Ovary (tissue), 7 donors: ENCODE measurements at regions not wholly inside any gene's neighbourhood (a gene's known extent, or its start where the extent isn't known, plus 50 kb on each side); places are given as distances from the start of the nearest gene placed in this dataset.

ENCODE experiments used
- DNase-seq, 5 donors: peaks; one replicate each; pipeline ENCODE4 v3.0.0-alpha.2; 2019 to 2020
- H3K27ac ChIP-seq, 2 donors: fragments of 200-600 bp; one replicate each; pipeline versions ENCODE4 v1.5.1 to v1.8.0; 2019 to 2022
- H3K27me3 ChIP-seq: fragments of 200-600 bp; one replicate; pipeline ENCODE4 v1.8.0; 2022
- H3K36me3 ChIP-seq: fragments of 200-600 bp; sonication (generic); one replicate; pipeline ENCODE4 v1.5.1; 2019
- H3K4me1 ChIP-seq: one replicate; pipeline ENCODE4 v1.8.1; 2013; ENCODE audit warnings: mild to moderate bottlenecking, moderate library complexity; ENCODE audit not compliant: insufficient read depth
- H3K4me3 ChIP-seq: fragments of 200-600 bp; sonication (generic); one replicate; pipeline ENCODE4 v1.5.1; 2017
- H3K9me3 ChIP-seq, 2 donors: fragments of 200-600 bp in 1 of 2; sonication (generic) in 1 of 2; one replicate each; pipeline versions ENCODE4 v1.5.1 to v1.8.1; 2013 to 2019; ENCODE audit warnings: mild to moderate bottlenecking in 1 of 2, moderate library complexity in 1 of 2
- EP300 ChIP-seq: sonication (generic); formaldehyde crosslinking; IDR thresholded peaks from one replicate; pipeline ENCODE4 v1.6.1; 2017; ENCODE audit warnings: antibody characterized with exemption
- POLR2A ChIP-seq: fragments of 450-650 bp; IDR thresholded peaks from one replicate; pipeline ENCODE4 v1.6.1; 2017; ENCODE audit warnings: antibody characterized with exemption, mild to moderate bottlenecking, moderate library complexity
- WGBS, 3 donors: extraction: QIAGEN DNeasy Blood & Tissue Kit in 1 of 3; methylation state at CpG; one replicate each; pipeline versions ENCODE4 v1.1.5 to v1.1.7; 2013 to 2017; 5-methylcytosine and 5-hydroxymethylcytosine counted together
- intact Hi-C, 4 donors: fragments of 100-400 bp; cut with DNase I; formaldehyde crosslinking; loops; one replicate each; pipeline versions ENCODE4 v1.11.0 to v1.15.1; 2022 to 2023
- TF ChIP-seq, protein P1 (sequence below), 3 donors: fragments of 450-650 bp in 2 of 3; fragments of 200-600 bp in 1 of 3; IDR thresholded peaks; one replicate each; pipeline versions ENCODE4 v1.5.1 to v1.8.0; 2016 to 2022; ENCODE audit warnings: antibody characterized with exemption in 3 of 3, mild to moderate bottlenecking in 1 of 3
- donor health status: DM: no; HTN: no; CAD: no; lungs with moderate emphysema.
- donor health status: DM: no; HTN: no; CAD: no.
- donor health status: Bipolar disorder and iron deficiency.
- donor health status: DM: no; HTN: no; CAD: no.
- donor health status: DM: yes; HTN: yes; CAD: no.

DNA sequence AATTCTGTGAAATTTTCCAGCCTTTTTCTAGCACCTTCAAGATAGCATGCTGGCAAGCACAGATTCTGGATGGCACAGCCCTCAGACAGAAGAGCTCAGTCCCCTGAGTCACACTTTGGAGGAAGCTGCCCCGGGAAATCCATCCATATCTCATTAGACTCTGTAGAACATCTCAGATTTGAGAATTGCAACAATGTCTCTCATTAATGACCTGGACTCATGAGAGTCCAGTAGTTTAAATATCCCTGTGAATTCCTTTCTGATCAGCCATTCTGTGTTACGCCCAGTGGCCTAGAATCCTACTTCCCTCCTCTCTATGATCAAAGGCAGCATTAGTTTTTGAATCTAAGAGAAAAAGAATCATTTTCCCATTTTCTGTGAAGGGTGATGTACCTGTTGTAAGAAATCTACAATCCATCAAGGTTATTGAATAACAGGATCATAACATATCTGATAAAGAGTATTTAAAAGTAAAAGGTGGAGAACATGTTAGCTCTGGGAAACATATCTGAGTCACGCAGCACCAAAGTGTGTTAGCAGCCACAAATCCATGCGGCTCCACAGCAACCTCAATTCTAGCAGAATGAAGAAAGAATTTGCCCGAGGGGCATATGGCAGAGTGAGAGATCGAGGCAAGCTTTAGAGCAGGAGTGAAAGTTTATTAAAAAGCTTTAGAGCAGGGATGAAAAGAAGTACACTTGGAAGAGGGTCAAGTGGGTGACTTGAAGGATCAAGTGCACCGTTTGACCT, 855.6 kb upstream of the TMEM132C start:
- 83 to 86% (median 83%) methylated on average over 7 of the region's 7 CpGs for WGBS, 3 donors
- TF ChIP-seq, protein P1, sequence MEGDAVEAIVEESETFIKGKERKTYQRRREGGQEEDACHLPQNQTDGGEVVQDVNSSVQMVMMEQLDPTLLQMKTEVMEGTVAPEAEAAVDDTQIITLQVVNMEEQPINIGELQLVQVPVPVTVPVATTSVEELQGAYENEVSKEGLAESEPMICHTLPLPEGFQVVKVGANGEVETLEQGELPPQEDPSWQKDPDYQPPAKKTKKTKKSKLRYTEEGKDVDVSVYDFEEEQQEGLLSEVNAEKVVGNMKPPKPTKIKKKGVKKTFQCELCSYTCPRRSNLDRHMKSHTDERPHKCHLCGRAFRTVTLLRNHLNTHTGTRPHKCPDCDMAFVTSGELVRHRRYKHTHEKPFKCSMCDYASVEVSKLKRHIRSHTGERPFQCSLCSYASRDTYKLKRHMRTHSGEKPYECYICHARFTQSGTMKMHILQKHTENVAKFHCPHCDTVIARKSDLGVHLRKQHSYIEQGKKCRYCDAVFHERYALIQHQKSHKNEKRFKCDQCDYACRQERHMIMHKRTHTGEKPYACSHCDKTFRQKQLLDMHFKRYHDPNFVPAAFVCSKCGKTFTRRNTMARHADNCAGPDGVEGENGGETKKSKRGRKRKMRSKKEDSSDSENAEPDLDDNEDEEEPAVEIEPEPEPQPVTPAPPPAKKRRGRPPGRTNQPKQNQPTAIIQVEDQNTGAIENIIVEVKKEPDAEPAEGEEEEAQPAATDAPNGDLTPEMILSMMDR (IDR thresholded peaks at IDR 0.05): no peak
- TF ChIP-seq POLR2A: no peak
- no peak for TF ChIP-seq EP300
- no peaks in the 10 kb centered on the region for H3K27me3 ChIP-seq

DNA sequence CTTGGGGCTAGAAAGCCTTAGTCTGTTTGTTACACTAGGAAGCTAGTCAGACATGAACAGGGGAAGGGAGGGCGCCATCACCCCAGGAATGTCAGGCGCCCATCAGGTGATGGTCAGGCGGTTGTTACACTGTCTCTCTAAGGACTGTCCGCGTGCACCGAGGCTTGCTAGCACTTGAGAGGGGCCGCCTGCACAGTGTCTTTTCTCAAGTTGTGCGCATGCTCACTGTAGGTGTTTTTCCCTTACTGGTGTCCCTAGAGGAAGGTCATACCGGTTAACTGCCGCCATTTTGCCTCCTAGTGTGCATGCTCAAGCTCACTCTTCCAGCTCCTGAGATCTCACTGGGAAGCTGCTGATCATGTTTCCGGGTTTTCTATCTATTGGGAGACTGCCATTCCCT, 855.0 kb upstream of the TMEM132C start:
- WGBS, 3 donors: 91 to 95% (median 93%) methylated on average over 11 of the region's 11 CpGs
- Histone ChIP-seq H3K4me1 (no peaks in the 10 kb centered on the region), H3K4me3 (no peak overlapping the region), H3K27me3 (no peaks in the 10 kb centered on the region), H3K27ac (no peak overlapping the region), H3K9me3 (no peaks in the 10 kb centered on the region), H3K36me3 (no peaks in the 10 kb centered on the region)
- TF ChIP-seq, protein P1 (IDR thresholded peaks at IDR 0.05): no peak
- TF ChIP-seq EP300: no peak
- no peak for TF ChIP-seq POLR2A
- no peak for DNase-seq
- intact Hi-C loops: no loop called here

More for the DNA sequence above, 855.6 kb upstream of the TMEM132C start:
- DNase-seq: no peak
- no peaks in the 10 kb centered on the region for H3K4me1 ChIP-seq
- no peaks in the 10 kb centered on the region for H3K9me3 ChIP-seq
- no peak overlapping the region for H3K4me3 ChIP-seq
- H3K27ac ChIP-seq: no peak overlapping the region
- no peaks in the 10 kb centered on the region for H3K36me3 ChIP-seq
- intact Hi-C loops: no loop called here

DNA sequence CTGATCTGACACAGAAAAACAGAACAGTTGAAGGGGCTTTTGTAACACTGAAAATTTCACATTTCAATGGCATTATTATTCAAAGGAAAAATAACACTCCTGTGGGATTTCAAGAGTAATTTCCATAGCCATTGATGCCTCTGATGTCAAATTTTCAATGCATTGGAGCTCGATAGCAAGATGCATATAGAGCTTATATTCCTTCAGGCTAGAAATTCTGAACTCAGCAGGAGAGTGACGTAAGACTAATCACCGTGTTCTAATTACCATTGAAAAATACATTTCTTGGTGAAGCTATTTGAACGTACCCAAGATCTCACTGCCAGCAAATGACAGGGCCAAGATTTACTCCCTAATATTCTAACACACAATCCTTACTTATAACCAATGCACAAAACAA, 854.1 kb upstream of the TMEM132C start:
- no peak overlapping the region for H3K4me3 ChIP-seq
- H3K36me3 ChIP-seq: no peaks in the 10 kb centered on the region
- H3K4me1 ChIP-seq: no peaks in the 10 kb centered on the region
- intact Hi-C loops: no loop called here
- DNase-seq: no peak
- TF ChIP-seq EP300 (no peak), POLR2A (no peak)
- TF ChIP-seq, protein P1 (IDR thresholded peaks at IDR 0.05): no peak
- H3K27me3 ChIP-seq: no peaks in the 10 kb centered on the region
- no peaks in the 10 kb centered on the region for H3K9me3 ChIP-seq
- no peak overlapping the region for H3K27ac ChIP-seq
- 77 to 88% (median 80%) methylated on average over 4 of the region's 4 CpGs for WGBS, 3 donors

- intact Hi-C loops: no loop called here
- Histone ChIP-seq H3K36me3 (no peaks in the 10 kb centered on the region), H3K4me1 (no peaks in the 10 kb centered on the region), H3K9me3 (no peaks in the 10 kb centered on the region), H3K27me3 (no peaks in the 10 kb centered on the region), H3K4me3 (no peak overlapping the region), H3K27ac (no peak overlapping the region)
- TF ChIP-seq, protein P1 (IDR thresholded peaks at IDR 0.05): no peak
- no peak for TF ChIP-seq POLR2A
- TF ChIP-seq EP300: no peak
- DNase-seq: no peak
- WGBS, 3 donors: 61 to 75% (median 71%) methylated on average over 8 of the region's 8 CpGs
Measured at GRCh38 chr12:127414186-127414585, 852.8 kb upstream of the TMEM132C start.
